CD4-positive, alpha-beta T cell treated with Interleukin-6 for 4 hours (primary cell): ENCODE measurements at regions not wholly inside any gene's neighbourhood (a gene's known extent, or its start where the extent isn't known, plus 50 kb on each side); places are given as distances from the start of the nearest gene placed in this dataset.
"Not testable (repeated sequence)": the region's sequence is repeated elsewhere in the genome, so short reads cannot be mapped to it uniquely, and the experiment has no call there.

Source experiments
- DNase-seq: peaks from one replicate; pipeline ENCODE4 v3.0.0-alpha.2; 2020; ENCODE audit warnings: mixed read lengths

GRCh38 chr14:81765651-81766275 lies 232.1 kb upstream of the SEL1L start:
- DNase-seq = no peak

GRCh38 chr14:81766321-81766915 lies 232.8 kb upstream of the SEL1L start:
- no peak for DNase-seq

- no peak for DNase-seq
Observed at GRCh38 chr14:81767266-81767995, 233.8 kb upstream of the SEL1L start.

GRCh38 chr14:81771651-81772275 lies 238.1 kb upstream of the SEL1L start:
- no peak for DNase-seq

- DNase-seq = no peak
Observed at GRCh38 chr14:81772381-81772780, 238.7 kb upstream of the SEL1L start.

- DNase-seq = no peak
Observed at GRCh38 chr14:81776531-81776930, 242.9 kb upstream of the SEL1L start.

GRCh38 chr14:81781798-81782197 lies 248.1 kb upstream of the SEL1L start:
- DNase-seq = not testable (repeated sequence)

- DNase-seq = no peak
Observed at GRCh38 chr14:81784084-81784483, 250.4 kb upstream of the SEL1L start.

- DNase-seq = no peak
Observed at GRCh38 chr14:81797315-81797714, 263.7 kb upstream of the SEL1L start.

GRCh38 chr14:81801921-81802320 lies 268.3 kb upstream of the SEL1L start:
- no peak for DNase-seq

- DNase-seq = no peak
Observed at GRCh38 chr14:81802341-81802740, 268.7 kb upstream of the SEL1L start.

GRCh38 chr14:81805785-81806184 lies 272.1 kb upstream of the SEL1L start:
- no peak for DNase-seq

GRCh38 chr14:81811705-81812269 lies 278.1 kb upstream of the SEL1L start:
- no peak for DNase-seq

GRCh38 chr14:81818271-81818670 lies 284.6 kb upstream of the SEL1L start:
- no peak for DNase-seq

GRCh38 chr14:81819344-81819743 lies 285.7 kb upstream of the SEL1L start:
- DNase-seq = no peak

- DNase-seq = no peak
Observed at GRCh38 chr14:81819910-81820309, 286.3 kb upstream of the SEL1L start.

GRCh38 chr14:81826081-81826480 lies 292.4 kb upstream of the SEL1L start:
- DNase-seq = no peak

GRCh38 chr14:81829447-81829846 lies 295.8 kb upstream of the SEL1L start:
- no peak for DNase-seq

- DNase-seq = no peak
Observed at GRCh38 chr14:81831128-81831820, 297.6 kb upstream of the SEL1L start.

- DNase-seq = no peak
Observed at GRCh38 chr14:81834308-81834707, 300.7 kb upstream of the SEL1L start.

GRCh38 chr14:81837304-81837703 lies 303.7 kb upstream of the SEL1L start:
- DNase-seq = no peak

- DNase-seq = no peak
Observed at GRCh38 chr14:81839056-81839455, 305.4 kb upstream of the SEL1L start.

- no peak for DNase-seq
Observed at GRCh38 chr14:81841346-81841745, 307.7 kb upstream of the SEL1L start.
